K562 (cell line): ENCODE measurements at regions not wholly inside any gene's neighbourhood (a gene's known extent, or its start where the extent isn't known, plus 50 kb on each side); places are given as distances from the start of the nearest gene placed in this dataset.

Experiments
- ATAC-seq: fragments of 200-7000 bp; cut with Tn5 transposase; 3 replicates; pipeline ENCODE4 v1.9.1; 2020; ENCODE audit warnings: moderate library complexity
- BruUV-seq: library from RNA; stranded (reverse); fragments of 400-500 nt; replicated peaks from 2 replicates; lab custom pipeline; 2021; lab: Mats Ljungman, UMichigan
- CTCF ChIA-PET: fragments of 300-600 bp; formaldehyde crosslinking; extraction: SDS; loops from one replicate; lab custom pipeline; 2021; ENCODE audit warnings: low intra/inter-chr PET ratio; lab: Yijun Ruan, JAX
- POLR2A ChIA-PET: fragments of 300-600, 350-650 bp; sonication (Branson Sonifier 250); formaldehyde crosslinking; extraction: SDS; loops from one replicate; lab custom pipeline; 2021; ENCODE audit warnings: antibody characterized with exemption, inconsistent platforms; lab: Yijun Ruan, JAX
- DNase-seq, 4 experiments: peaks; one replicate each; pipeline versions ENCODE4 v3.0.0 to v3.0.0-alpha.2; 2011 to 2018; ENCODE audit warnings: low spot score in 3 of 4, mixed read lengths in 3 of 4; ENCODE audit errors: extremely low read depth in 1 of 4
- FAIRE-seq: peaks from 2 replicates; lab custom pipeline; 2011; peaks lifted over from hg19 to GRCh38; lab: Jason Lieb, UNC
- H2AFZ ChIP-seq: 2 replicates; pipeline ENCODE4 v1.6.0; 2011; ENCODE audit warnings: low read depth, low read length, control low read depth, inconsistent platforms
- H3K27ac ChIP-seq: fragments of 200-600 bp; 3 replicates; pipeline ENCODE4 v1.8.0; 2011; ENCODE audit warnings: low read depth, mild to moderate bottlenecking, control low read depth, inconsistent platforms, low read length, moderate library complexity, mixed read lengths; ENCODE audit errors: extremely low read depth
- H3K27me3 ChIP-seq, 2 experiments: fragments of 300-600 bp in 1 of 2; 2 replicates in 1 of 2; 3 replicates in 1 of 2; pipeline versions ENCODE4 v1.6.0 to v1.8.0; 2011; ENCODE audit warnings: inconsistent platforms in 2 of 2, low read length in 2 of 2, mild to moderate bottlenecking in 1 of 2, mixed read lengths in 1 of 2, moderate library complexity in 1 of 2; ENCODE audit not compliant: control insufficient read depth in 2 of 2, insufficient read depth in 2 of 2
- H3K36me3 ChIP-seq: fragments of 300-600 bp; 3 replicates; pipeline ENCODE4 v1.8.0; 2011; ENCODE audit warnings: mild to moderate bottlenecking, low read length, inconsistent platforms; ENCODE audit not compliant: control insufficient read depth, insufficient read depth
- H3K4me1 ChIP-seq, 2 experiments: fragments of 200-600 bp in 1 of 2; replicated peaks in 1 of 2; 2 replicates in 1 of 2; 3 replicates in 1 of 2; pipeline versions ENCODE4 v1.5.1 to v1.8.0; 2011; ENCODE audit warnings: inconsistent platforms in 2 of 2, low read length in 2 of 2, mild to moderate bottlenecking in 1 of 2, mixed read lengths in 1 of 2, moderate library complexity in 1 of 2; ENCODE audit not compliant: control insufficient read depth in 2 of 2, insufficient read depth in 2 of 2
- H3K4me2 ChIP-seq: 2 replicates; pipeline ENCODE4 v1.6.1; 2011; ENCODE audit warnings: low read length, control low read depth, inconsistent platforms, mixed read lengths; ENCODE audit not compliant: insufficient read depth
- H3K4me3 ChIP-seq: fragments of 200-600 bp; sonication (generic), shearing (Covaris generic); 2 replicates; pipeline ENCODE4 v1.5.1; 2016; ENCODE audit warnings: control low read depth, inconsistent platforms
- H3K79me2 ChIP-seq: fragments of 200-600 bp; 3 replicates; pipeline ENCODE4 v1.8.0; 2011; ENCODE audit warnings: low read length, inconsistent platforms; ENCODE audit not compliant: control insufficient read depth, insufficient read depth
- H3K9ac ChIP-seq, 2 experiments: 2 replicates each; pipeline versions ENCODE4 v1.6.0 to v1.6.1; 2011; ENCODE audit warnings: low read depth in 2 of 2, low read length in 2 of 2, control low read depth in 1 of 2, inconsistent platforms in 1 of 2, mild to moderate bottlenecking in 1 of 2, mixed read lengths in 1 of 2; ENCODE audit not compliant: insufficient read depth in 1 of 2
- H3K9me1 ChIP-seq: one replicate; pipeline ENCODE4 v1.6.0; 2011; ENCODE audit warnings: inconsistent platforms, mild to moderate bottlenecking, low read length, moderate library complexity; ENCODE audit not compliant: control insufficient read depth, insufficient read depth
- H3K9me3 ChIP-seq: replicated peaks from 2 replicates; pipeline ENCODE4 v1.5.1; 2011; ENCODE audit warnings: low read depth, low read length, inconsistent platforms; ENCODE audit not compliant: control insufficient read depth, insufficient read depth
- H4K20me1 ChIP-seq: replicated peaks from 2 replicates; pipeline ENCODE4 v1.6.1; 2011; ENCODE audit warnings: low read length, inconsistent platforms, mixed read lengths; ENCODE audit not compliant: control insufficient read depth, insufficient read depth
- CREB1 ChIP-seq, 2 experiments: sonication (generic) in 1 of 2; formaldehyde crosslinking in 1 of 2; IDR thresholded peaks; 2 replicates each; pipeline versions ENCODE4 v1.6.1 to v1.8.0; 2012 to 2022; ENCODE audit warnings: inconsistent platforms in 1 of 2, mild to moderate bottlenecking in 1 of 2, missing genetic modification reagents in 1 of 2, moderate library complexity in 1 of 2
- L3MBTL2 ChIP-seq: fragments of 450-650 bp; IDR thresholded peaks from 2 replicates; pipeline ENCODE4 v1.6.1; 2016; ENCODE audit warnings: mild to moderate bottlenecking, moderate library complexity
- ZFP30 ChIP-seq: fragments of 250-450 bp; sonication (Bioruptor Pico); IDR thresholded peaks from 2 replicates; pipeline ENCODE4 v1.8.0; 2022; ENCODE audit warnings: moderate library complexity, mild to moderate bottlenecking, inconsistent platforms, borderline replicate concordance
- WGBS: fragments of 100-300 bp; shearing (Covaris generic); methylation state at CpG from one replicate; pipeline ENCODE4 v1.1.6; 2016; ENCODE audit warnings: low coverage, mixed read lengths; ENCODE audit not compliant: insufficient coverage; ENCODE audit errors: missing lambda C conversion rate; 5-methylcytosine and 5-hydroxymethylcytosine counted together
- in situ Hi-C: fragments of 300-500 bp; cut with MboI; formaldehyde crosslinking; loops from 4 replicates; pipeline ENCODE4 v1.15.0; 2018; ENCODE audit warnings: inconsistent platforms, mixed read lengths
- intact Hi-C: fragments of 100-400 bp; cut with micrococcal nuclease; formaldehyde crosslinking; loops from 2 replicates; pipeline ENCODE4 v1.14.2; 2022
- TF ChIP-seq, protein P1 (sequence below): fragments of 450-650 bp; IDR thresholded peaks from 2 replicates; pipeline ENCODE4 v1.6.1; 2016; ENCODE audit warnings: mild to moderate bottlenecking, moderate library complexity
- TF ChIP-seq, protein P2 (sequence below): fragments of 450-650 bp; IDR thresholded peaks from 2 replicates; pipeline ENCODE4 v1.6.1; 2018; ENCODE audit warnings: mild to moderate bottlenecking, low read depth; ENCODE audit not compliant: partially characterized antibody
- TF ChIP-seq, protein P3 (sequence below), 2 experiments: IDR thresholded peaks; 2 replicates each; pipeline ENCODE4 v1.6.1; 2011; ENCODE audit warnings: borderline replicate concordance in 1 of 2, control low read depth in 1 of 2, low read depth in 1 of 2, low read length in 1 of 2, mild to moderate bottlenecking in 1 of 2, mixed read lengths in 1 of 2, moderate library complexity in 1 of 2; ENCODE audit not compliant: insufficient read depth in 1 of 2, insufficient read length in 1 of 2, poor library complexity in 1 of 2, severe bottlenecking in 1 of 2; ENCODE audit errors: extremely low read depth in 1 of 2

GRCh38 chr15:88714782-88715372 lies 76.1 kb downstream of the ISG20 start:
- WGBS: 2% methylated on average over 8 of the region's 9 CpGs
- no peak overlapping the region for H2AFZ ChIP-seq
- H3K36me3 ChIP-seq: no peaks in the 10 kb centered on the region
- H3K79me2 ChIP-seq: no peaks in the 10 kb centered on the region
- no peak overlapping the region for H3K27ac ChIP-seq
- no peaks in the 10 kb centered on the region for H3K4me1 ChIP-seq
- FAIRE-seq (no peak), DNase-seq (no peak), ATAC-seq (peak; percentile 32; the same call in 2 of the 3 replicates)
- H3K9me3 ChIP-seq: no peaks in the 10 kb centered on the region
- H4K20me1 ChIP-seq: no peaks in the 10 kb centered on the region
- H3K27me3 ChIP-seq: peaks cover 31 to 79% of the 10 kb centered on the region in 2 experiments; a peak in 4 of 5 replicates
- in situ Hi-C loops (no loop called here), intact Hi-C loops (no loop called here)
- TF ChIP-seq CREB1 (IDR thresholded peaks at IDR 0.05) (no peak), CREB1 (CRISPR knock-in tag; IDR thresholded peaks at IDR 0.05) (no peak), L3MBTL2 (peak; percentile 46), ZFP30 (CRISPR knock-in tag) (no peak)
- TF ChIP-seq, protein P1, sequence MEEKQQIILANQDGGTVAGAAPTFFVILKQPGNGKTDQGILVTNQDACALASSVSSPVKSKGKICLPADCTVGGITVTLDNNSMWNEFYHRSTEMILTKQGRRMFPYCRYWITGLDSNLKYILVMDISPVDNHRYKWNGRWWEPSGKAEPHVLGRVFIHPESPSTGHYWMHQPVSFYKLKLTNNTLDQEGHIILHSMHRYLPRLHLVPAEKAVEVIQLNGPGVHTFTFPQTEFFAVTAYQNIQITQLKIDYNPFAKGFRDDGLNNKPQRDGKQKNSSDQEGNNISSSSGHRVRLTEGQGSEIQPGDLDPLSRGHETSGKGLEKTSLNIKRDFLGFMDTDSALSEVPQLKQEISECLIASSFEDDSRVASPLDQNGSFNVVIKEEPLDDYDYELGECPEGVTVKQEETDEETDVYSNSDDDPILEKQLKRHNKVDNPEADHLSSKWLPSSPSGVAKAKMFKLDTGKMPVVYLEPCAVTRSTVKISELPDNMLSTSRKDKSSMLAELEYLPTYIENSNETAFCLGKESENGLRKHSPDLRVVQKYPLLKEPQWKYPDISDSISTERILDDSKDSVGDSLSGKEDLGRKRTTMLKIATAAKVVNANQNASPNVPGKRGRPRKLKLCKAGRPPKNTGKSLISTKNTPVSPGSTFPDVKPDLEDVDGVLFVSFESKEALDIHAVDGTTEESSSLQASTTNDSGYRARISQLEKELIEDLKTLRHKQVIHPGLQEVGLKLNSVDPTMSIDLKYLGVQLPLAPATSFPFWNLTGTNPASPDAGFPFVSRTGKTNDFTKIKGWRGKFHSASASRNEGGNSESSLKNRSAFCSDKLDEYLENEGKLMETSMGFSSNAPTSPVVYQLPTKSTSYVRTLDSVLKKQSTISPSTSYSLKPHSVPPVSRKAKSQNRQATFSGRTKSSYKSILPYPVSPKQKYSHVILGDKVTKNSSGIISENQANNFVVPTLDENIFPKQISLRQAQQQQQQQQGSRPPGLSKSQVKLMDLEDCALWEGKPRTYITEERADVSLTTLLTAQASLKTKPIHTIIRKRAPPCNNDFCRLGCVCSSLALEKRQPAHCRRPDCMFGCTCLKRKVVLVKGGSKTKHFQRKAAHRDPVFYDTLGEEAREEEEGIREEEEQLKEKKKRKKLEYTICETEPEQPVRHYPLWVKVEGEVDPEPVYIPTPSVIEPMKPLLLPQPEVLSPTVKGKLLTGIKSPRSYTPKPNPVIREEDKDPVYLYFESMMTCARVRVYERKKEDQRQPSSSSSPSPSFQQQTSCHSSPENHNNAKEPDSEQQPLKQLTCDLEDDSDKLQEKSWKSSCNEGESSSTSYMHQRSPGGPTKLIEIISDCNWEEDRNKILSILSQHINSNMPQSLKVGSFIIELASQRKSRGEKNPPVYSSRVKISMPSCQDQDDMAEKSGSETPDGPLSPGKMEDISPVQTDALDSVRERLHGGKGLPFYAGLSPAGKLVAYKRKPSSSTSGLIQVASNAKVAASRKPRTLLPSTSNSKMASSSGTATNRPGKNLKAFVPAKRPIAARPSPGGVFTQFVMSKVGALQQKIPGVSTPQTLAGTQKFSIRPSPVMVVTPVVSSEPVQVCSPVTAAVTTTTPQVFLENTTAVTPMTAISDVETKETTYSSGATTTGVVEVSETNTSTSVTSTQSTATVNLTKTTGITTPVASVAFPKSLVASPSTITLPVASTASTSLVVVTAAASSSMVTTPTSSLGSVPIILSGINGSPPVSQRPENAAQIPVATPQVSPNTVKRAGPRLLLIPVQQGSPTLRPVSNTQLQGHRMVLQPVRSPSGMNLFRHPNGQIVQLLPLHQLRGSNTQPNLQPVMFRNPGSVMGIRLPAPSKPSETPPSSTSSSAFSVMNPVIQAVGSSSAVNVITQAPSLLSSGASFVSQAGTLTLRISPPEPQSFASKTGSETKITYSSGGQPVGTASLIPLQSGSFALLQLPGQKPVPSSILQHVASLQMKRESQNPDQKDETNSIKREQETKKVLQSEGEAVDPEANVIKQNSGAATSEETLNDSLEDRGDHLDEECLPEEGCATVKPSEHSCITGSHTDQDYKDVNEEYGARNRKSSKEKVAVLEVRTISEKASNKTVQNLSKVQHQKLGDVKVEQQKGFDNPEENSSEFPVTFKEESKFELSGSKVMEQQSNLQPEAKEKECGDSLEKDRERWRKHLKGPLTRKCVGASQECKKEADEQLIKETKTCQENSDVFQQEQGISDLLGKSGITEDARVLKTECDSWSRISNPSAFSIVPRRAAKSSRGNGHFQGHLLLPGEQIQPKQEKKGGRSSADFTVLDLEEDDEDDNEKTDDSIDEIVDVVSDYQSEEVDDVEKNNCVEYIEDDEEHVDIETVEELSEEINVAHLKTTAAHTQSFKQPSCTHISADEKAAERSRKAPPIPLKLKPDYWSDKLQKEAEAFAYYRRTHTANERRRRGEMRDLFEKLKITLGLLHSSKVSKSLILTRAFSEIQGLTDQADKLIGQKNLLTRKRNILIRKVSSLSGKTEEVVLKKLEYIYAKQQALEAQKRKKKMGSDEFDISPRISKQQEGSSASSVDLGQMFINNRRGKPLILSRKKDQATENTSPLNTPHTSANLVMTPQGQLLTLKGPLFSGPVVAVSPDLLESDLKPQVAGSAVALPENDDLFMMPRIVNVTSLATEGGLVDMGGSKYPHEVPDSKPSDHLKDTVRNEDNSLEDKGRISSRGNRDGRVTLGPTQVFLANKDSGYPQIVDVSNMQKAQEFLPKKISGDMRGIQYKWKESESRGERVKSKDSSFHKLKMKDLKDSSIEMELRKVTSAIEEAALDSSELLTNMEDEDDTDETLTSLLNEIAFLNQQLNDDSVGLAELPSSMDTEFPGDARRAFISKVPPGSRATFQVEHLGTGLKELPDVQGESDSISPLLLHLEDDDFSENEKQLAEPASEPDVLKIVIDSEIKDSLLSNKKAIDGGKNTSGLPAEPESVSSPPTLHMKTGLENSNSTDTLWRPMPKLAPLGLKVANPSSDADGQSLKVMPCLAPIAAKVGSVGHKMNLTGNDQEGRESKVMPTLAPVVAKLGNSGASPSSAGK: peak; percentile 17; the same call in 1 of the 2 replicates
- TF ChIP-seq, protein P2, sequence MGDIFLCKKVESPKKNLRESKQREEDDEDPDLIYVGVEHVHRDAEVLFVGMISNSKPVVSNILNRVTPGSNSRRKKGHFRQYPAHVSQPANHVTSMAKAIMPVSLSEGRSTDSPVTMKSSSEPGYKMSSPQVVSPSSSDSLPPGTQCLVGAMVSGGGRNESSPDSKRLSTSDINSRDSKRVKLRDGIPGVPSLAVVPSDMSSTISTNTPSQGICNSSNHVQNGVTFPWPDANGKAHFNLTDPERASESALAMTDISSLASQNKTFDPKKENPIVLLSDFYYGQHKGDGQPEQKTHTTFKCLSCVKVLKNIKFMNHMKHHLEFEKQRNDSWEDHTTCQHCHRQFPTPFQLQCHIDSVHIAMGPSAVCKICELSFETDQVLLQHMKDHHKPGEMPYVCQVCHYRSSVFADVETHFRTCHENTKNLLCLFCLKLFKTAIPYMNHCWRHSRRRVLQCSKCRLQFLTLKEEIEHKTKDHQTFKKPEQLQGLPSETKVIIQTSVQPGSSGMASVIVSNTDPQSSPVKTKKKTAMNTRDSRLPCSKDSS: no peak
- TF ChIP-seq, protein P3, sequence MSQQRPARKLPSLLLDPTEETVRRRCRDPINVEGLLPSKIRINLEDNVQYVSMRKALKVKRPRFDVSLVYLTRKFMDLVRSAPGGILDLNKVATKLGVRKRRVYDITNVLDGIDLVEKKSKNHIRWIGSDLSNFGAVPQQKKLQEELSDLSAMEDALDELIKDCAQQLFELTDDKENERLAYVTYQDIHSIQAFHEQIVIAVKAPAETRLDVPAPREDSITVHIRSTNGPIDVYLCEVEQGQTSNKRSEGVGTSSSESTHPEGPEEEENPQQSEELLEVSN (IDR thresholded peaks at IDR 0.05; ENCODE audit: borderline replicate concordance in 1 of 2, extremely low read depth in 1 of 2, insufficient read depth in 1 of 2, insufficient read length in 1 of 2, low read depth in 1 of 2, low read length in 1 of 2, poor library complexity in 1 of 2, severe bottlenecking in 1 of 2): peak in 1 of 2 experiments; percentile 46
- ChIA-PET CTCF (no interaction called here), POLR2A (no interaction called here)
- no TSS peak for BruUV-seq
- H3K4me3 ChIP-seq: no peak overlapping the region
- no peaks in the 10 kb centered on the region for H3K9me1 ChIP-seq
- no peak overlapping the region for H3K4me2 ChIP-seq
- no peak overlapping the region for H3K9ac ChIP-seq
